Embryonic facial prominence (tissue), 1 donor: ENCODE measurements at regions not wholly inside any gene's neighbourhood (a gene's known extent, or its start where the extent isn't known, plus 50 kb on each side); places are given as distances from the start of the nearest gene placed in this dataset.

ENCODE experiments used
- DNase-seq: peaks from one replicate; pipeline ENCODE4 v3.0.0-alpha.2; 2016; ENCODE audit errors: extremely low spot score

DNA sequence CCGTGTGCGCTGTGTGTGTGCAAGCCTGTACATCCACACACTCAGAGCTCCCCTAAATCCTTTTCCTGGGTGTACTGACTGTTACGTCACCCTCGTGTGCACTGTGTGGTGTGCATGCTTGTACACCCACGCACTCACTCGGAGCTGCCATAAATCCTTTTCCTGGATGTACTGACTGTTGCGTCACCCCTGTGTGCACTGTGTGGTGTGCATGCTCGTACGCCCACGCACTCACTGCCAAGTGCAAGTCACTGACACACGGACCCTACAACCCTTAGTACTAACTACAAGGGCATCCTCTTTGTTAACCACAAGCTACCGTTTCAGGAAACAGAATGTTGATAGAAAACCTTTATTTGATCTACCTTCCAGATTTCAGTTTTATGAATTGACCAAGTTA lies 983.4 kb downstream of the EFNB2 start:
- DNase-seq = no peak

DNA sequence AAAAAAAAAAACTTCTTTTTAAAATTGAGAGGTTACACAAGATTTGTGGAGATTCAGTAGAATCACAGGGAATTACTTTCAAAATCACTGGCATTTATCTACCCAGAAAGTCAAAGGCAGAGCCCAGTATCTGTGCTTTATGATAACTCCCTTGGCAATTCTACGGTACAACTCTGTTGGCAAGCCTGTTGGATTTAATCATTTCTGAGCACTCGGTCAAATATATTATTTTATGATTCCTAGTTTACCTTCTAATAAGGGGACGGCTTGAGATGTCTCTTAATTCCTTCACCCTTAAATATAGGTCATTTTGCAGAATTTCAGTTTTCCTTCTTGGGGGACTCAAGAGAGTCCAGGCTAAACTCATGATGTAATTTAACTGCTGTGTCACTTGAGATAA lies 987.6 kb downstream of the EFNB2 start:
- DNase-seq = no peak

DNA sequence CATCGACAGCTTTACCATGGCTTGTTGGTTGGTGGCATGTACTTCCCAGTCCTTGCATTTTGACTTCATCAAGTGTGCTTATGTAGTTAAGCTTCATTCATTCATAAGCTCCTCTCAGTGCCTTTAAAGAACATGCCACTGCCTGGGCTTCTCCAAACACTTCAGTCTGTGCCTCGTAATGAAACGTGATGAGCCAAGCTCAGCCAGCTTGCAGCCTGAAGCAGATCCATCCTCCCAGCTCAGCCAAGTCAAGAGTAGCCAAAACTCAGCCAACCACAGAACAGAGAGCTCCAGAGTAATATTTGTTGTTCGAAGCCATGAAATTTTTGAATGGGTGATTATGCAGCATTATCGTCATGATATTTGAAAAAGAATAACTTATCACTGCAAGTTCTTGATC lies 989.7 kb downstream of the EFNB2 start:
- DNase-seq = no peak

DNA sequence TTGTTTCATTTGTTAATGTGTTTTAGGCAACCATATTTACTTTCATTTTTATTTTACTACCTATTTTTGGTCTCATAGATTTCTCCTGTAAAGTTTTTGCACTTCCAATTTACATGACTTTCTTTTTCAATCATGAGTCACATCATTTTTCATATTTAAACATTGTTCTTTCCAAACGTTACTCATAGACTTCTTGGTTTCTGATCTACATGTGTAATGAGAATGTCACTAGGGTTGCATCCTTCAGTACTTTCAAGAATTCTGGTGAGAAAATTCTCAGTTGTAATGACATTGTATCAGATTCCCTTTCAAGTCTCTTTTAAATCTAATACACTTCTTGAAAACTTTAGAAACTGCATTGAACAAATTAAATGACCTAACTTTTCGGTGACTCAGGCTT lies 991.7 kb downstream of the EFNB2 start:
- no peak for DNase-seq

DNA sequence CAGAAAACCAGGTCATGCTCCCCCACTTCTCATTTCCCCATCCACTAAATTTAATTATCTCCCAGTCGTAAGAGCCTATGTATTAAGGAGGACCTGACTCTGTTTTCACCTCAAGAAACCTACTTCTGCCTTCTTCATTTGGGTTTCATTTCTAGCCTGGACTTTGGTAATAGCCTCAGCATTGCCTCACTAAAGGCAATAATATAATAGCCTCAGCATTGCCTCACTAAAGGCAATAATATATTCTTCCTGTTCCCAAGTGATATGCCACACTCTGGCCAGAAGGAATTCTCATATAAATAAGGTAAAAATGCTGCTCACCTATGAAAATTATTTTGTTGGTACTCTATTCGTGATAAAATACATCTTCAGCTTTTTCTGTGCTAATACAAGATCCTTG lies 993.9 kb downstream of the EFNB2 start:
- DNase-seq = no peak

DNA sequence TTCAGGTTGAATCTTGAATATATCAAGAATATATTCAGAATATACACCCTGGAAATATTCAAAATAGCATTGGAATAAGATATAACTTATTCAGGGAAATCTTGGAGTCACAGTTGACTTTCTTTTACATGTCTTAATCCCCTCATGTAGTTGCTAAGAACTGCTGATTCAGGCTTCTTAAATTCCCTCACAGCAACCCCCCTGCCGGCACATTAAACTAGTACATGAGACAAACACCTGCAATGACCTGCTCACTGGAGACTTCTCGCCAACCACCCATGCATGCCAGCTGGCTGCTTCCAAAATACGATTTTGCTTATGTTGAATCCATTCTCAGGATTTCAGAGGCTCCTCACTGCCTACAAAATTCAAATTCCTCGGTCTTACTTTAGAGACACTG lies 997.1 kb downstream of the EFNB2 start:
- DNase-seq = no peak

DNA sequence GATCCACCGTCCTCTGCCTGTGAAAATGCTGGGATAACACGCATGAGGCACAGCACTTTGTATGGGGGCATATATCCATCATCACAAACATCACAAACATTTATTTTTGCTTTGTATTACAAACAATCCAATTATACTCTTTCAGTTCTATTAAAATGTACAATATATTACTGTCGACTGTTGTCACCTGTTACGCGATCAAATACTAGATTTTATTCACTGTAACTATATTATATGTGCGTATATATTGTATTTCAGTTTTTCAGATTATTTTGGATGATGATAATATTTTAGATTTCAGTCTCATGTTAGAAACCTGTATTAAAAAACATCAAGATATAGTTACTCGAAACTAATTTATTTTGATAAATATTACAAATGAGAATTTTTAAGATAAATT lies 998.3 kb downstream of the EFNB2 start:
- DNase-seq = no peak

DNA sequence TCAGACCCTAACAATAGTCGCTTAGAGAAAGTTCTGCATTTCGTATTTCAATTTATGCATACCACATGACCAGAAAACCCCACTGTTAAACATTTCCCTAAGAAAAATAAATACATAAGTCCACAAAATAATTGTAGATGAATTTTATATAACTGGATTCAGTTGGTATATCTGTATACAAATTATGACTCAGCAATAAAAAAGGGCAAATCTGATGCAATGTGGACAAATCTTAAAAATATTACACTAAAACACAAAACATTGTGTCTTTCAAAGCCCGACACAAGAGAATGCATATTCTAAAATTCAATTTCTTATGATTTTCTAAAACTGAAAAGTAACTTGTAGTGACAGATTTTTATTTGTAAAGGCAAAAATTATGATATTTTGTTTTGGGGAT lies 1005.0 kb downstream of the EFNB2 start:
- no peak for DNase-seq

DNA sequence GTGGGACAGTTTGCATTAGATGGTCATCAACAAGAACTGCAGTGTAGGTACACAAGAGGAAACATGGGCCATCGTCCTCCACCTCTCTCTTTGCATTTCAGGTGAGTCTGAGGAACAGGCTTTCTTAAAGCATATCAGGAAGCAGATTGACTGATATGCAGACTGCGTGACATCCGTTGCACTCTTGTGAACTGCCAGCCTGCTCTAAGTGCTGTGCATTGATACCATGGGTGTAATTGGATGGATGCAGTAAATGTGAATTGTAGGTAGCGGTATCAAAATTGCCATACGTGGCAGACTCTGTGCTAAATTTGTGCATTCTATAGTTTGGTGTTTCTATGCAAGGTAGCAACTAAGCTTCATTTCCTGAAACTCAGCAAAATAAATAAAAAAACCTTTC lies 1008.3 kb downstream of the EFNB2 start:
- no peak for DNase-seq

DNA sequence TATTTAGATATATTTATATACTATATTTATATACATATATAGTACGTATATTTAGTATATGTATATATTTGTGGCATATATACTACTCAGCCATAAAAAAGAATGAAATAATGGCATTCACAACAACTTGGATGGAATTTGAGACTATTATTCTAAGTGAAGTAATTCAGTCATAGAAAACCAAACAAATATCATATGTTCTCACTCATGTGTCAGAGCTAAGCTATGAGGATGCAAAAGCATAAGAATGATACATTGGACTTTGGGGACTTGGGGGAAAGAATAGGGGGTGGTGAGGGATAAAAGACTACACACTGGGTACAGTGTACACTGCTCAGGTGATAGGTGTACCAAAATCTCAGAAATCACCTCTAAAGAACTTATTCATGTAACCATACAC lies 1015.7 kb downstream of the EFNB2 start:
- no peak for DNase-seq

DNA sequence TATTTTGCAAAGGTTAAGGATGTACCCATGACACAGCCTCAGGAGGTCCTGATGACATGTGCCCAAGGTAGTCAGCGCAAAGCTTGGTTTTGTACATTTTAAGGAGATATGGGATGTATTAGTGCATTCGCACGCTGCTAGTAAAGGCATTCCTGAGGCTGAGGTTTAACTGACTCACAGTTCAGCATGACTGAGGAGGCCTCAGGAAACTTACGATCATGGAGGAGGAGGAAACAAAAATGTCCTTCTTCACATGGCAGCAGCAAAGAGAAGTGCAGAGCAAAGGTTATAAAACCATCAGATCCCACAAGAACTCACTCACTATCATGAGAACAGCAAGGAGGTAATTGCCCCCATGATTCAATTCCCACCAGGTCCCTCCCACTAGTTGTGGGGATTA lies 1017.4 kb downstream of the EFNB2 start:
- no peak for DNase-seq

DNA sequence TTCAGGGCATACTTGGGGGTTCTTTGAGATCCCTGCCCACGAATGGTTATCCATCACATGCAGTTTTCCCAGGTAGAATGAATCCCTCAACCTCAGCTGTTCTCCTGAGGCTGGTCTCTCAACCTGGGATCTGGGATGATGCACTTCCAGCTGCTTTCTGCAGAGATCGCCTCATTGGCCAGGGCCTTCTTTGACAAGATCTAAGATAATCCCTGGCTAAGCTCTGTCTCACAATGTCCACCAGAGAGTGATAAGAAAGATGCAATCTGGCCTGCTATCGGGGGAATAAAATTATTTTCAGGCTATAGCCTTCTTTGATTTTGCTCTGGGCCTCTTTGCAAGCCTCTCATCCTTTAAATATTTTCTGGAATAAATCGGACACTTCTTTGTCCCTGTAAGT lies 1021.1 kb downstream of the EFNB2 start:
- DNase-seq = no peak

DNA sequence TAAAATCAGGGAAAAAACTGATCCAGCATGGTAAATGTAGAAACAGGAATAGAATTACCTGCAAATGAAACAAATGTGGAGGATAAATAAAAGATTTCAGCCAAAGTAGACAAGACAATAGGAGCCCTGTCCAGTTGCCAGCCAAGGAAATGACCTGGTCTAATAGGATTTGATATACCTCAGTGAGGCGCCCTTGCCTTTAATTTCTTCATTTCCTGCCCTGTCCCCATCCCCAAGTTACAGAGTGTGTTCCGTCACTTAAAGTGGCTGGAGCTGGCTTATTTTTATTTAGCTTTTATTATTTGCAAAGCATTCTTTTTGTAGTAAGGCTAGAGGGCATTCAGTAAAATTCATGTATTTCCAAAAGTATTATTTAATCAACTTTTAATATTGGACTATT lies 1022.0 kb downstream of the EFNB2 start:
- no peak for DNase-seq

DNA sequence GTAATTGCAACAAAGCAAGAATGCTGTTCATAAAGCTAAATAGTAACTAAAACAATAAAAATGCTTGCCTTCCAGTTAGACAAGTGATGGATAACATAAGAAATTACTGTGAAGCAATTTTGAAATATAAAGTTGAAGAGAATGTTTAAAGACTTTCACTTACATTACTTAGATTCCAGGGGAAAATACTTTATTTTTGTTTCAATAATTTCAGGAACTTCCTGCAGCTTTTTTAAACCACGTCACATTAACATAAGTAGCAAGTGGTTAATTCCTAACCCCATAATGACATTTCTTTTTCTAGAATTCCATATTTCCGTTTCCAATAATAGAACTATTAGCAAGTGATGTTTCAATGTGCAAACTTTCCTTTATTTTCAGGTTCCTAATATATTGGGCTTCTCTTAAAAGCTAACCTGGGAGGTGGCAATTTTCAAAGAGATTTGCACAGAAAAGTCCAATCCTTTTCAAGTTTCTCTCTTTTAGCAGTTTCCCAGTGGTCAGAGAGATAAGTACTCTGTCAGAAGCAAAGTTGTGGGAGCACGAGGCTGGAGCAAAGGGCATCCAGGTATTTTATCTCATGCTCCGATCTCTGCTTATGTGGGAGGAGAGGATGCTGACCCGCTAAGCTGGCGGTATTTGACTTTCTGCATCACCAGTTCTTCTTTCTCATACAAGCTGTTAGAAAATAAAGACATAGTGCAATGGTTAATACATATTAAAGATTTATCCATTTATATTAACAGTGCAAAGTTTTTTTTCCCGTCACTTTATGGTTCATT lies 1025.3 kb downstream of the EFNB2 start:
- no peak for DNase-seq

DNA sequence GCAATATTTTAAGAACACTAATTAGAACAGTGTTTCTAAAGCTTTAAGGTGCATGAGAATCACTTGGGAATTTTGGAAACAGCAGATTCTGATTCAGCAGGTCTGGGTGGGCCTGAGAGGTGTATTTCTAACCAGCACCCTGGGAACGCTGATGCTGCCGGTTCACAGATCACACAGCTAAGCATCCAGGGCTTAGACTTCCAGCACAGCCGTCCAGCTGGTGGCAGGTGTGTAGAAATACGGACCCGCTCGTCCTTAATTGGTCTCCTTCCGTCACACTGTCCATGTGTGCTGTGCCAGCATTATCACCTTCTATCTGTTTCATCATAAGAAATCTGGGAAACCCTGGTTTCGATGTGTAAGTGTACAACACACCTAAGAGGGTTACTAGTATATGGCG lies 1029.0 kb downstream of the EFNB2 start:
- DNase-seq = no peak

DNA sequence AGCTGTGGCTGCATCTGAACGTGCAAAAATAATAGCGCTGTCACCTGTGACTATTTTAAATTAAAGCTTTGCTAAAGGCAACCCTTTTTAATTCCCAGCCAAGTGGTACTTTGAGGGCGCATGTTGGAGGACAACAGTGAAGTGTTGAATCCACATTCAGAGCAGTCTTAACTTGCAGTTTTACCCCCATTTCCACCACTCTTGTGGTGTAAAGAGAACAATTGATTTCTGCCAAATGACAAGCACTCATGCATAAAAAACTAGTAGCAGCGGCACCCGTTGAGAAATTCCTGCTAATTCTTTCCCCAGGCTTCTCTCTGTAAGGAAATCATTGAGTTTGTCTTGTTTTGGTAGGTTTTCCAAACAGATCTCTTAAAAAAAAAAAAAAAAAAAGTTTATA lies 1033.3 kb downstream of the EFNB2 start:
- DNase-seq = no peak

DNA sequence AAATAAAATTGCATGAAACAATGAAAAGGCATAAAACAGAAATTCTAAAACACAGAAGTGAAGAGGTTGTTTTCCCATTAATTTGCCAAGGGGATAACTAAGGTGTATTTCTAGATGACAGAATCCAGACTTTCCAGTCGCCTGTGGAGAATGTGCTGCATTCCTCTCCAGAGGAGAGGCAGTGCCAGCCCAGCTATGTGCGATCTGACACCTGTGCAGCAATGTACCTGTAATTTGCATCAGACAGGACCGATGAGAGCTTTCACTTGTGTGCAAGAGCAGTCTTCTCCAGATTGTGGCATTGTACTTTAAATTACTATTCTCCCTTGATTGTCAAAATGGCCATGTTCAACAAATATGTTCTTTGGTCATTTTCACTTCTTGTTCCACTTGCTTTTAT lies 1037.9 kb downstream of the EFNB2 start:
- DNase-seq = no peak

DNA sequence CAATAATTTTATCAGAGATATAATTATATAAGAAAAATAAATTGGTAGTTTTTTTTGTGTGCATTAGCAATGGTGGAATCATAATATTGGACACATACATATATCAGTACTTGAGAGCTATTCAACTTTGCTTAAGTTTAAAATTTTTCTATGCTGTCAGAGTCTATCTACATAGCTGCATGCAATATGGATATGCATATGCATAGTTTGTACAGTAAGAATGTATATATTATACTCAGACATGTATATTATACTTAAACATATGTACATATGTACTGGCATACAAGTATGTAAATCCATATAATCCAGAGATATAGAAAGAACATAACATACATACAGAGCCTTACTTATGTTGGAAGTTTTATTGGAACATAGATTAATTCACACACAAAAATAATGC lies 1043.2 kb downstream of the EFNB2 start:
- no peak for DNase-seq

DNA sequence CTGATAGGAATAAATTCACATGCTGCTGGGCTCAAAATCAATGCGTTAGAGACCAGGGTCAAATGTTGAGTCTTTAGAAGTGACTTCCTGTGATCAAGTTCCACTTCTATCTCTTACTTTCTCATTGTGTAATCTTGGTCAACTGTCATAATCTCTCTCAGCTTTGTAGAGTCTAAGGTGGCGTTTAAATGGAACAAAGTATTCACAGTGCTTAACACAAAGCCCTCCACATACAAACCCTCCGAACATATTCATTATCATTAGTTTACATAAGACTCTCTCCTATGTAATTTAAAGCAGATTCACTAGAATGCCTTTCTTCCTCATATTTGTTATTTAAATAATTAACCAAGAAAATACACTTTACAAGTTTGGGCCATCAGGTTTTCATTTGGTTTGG lies 1044.1 kb downstream of the EFNB2 start:
- no peak for DNase-seq

DNA sequence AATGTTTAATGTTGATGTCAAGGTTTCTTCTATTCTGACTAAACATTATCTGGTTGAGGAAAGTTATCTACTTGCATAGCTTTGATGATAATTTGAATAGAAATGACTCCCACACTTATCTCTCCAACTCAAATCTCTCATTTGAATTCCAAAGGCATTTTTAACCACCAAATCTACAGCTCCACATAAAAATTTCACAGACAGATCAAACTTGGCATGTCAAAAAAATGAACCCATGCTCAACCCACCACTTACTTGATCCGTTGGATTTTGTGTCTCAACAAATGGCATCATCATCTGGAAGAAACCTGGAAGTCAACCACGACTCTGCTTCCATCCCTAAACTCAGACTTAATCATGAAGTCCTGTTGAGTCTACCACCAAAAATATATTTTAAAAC lies 1050.4 kb downstream of the EFNB2 start:
- no peak for DNase-seq

DNA sequence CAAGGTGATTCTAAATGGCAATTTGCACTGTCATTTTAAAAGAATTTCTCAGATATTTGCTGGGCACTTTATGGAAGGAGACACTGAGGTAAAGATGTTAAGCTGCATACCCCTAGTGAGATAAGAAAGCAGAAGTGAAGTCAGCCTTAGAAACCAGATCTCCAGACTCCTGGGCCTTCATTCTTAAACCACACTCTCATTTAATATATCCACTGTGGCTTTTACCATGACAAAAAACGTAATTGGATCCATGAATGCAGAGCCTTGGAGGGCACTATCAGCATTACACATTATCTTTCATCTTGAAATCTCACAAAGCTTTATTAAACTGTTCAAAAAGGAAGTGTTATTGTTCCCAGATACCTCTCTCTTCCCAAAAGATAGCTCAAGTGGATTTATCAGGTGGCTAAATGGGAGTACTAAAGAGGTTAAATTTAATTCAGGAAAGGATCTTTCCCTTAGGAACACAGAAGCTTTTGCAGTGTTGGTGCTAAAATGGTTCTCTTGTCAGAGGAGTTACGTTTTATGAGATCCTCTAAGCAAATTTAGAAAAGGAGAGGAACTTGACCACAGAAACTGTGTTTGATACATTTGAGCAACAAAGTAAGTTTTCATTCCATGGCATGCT lies 1060.4 kb downstream of the EFNB2 start:
- DNase-seq = no peak

DNA sequence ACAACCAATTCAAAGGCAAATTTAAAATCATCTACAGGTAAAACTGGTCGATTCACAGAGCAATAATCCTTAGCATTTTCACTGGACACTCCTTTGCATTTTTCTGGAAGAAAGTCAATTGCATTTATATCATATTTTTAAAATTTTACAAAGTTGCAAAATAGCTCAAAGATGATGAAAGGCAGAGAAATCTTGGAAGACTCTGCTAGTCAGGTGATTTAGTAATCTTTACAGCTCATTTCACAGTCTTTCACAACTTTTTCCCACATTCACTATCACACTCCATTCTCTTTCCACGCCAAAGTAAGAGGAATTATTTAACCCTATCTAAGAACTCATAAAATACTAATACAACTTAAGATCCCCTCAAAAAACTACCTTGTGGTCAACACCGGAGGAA lies 1063.8 kb downstream of the EFNB2 start:
- no peak for DNase-seq

DNA sequence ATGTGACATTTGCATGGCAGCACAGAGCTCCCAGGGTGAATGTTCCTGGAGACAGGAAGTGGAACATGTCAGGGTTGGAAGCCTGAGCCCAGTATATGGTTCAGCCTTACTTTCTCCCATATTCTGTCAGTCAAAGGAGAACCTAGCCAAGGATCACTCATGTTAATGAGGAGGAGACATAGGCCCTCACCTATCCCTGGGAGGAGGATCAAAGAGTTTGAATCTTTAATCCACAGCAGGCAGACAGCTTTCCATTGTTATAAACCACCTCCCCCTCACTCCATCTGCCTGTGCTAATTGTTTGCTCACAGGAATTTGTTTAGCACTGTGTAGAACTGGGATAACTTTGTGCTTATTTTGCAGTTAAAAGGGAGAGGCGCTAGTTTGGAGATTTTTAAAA lies 1069.1 kb downstream of the EFNB2 start:
- no peak for DNase-seq

DNA sequence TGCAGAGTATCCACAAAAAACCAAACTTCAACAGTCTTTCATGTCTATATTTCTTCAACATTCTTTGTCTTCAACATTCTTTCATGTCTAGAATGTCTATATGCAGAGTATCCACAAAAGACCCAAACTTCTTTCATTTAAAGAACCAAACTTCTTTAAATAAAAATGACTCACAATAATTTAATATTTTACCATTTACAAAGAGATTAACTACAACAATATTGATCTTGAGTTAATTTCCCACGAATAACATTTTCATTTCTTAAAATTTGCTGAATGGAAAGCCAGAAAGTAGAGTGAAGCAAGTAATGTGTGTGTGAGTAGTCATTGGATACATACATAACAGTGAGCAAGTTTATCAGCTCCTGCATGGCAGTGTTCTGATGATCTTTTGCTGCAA lies 1069.7 kb downstream of the EFNB2 start, which contains the start of gene DAOA:
Gene DAOA (plus strand): TSS at position 301 of the 400 bp plus-strand sequence.
- no peak for DNase-seq
